GM23338 (cell line): ENCODE measurements at regions not wholly inside any gene's neighbourhood (a gene's known extent, or its start where the extent isn't known, plus 50 kb on each side); places are given as distances from the start of the nearest gene placed in this dataset.

Experiments
- CREB1 ChIP-seq: fragments of 250-450 bp; sonication (Bioruptor Pico); IDR thresholded peaks from 2 replicates; pipeline ENCODE4 v1.5.0; 2020; ENCODE audit warnings: low read depth, mild to moderate bottlenecking, moderate library complexity
- CTCF ChIP-seq, 2 experiments: fragments of 200-600 bp in 1 of 2; sonication (generic) in 1 of 2; conservative IDR thresholded peaks; 2 replicates each; pipeline versions ENCODE4 v1.5.1 to v1.6.1; 2016 to 2017; ENCODE audit warnings: antibody characterized with exemption in 2 of 2, low read depth in 2 of 2, mild to moderate bottlenecking in 2 of 2, moderate library complexity in 1 of 2
- ETS1 ChIP-seq: IDR thresholded peaks from 2 replicates; pipeline ENCODE4 v1.6.1; 2016; ENCODE audit warnings: antibody characterized with exemption
- EZH2 ChIP-seq: fragments of 200-600 bp; sonication (generic); IDR thresholded peaks from one replicate; pipeline ENCODE4 v1.8.0; 2017; ENCODE audit warnings: antibody characterized with exemption, mild to moderate bottlenecking, low read depth; ENCODE audit not compliant: unreplicated experiment
- EZH2phosphoT487 ChIP-seq: fragments of 200-600 bp; sonication (generic); IDR thresholded peaks from one replicate; pipeline ENCODE4 v1.8.1; 2018; ENCODE audit warnings: antibody characterized with exemption; ENCODE audit not compliant: unreplicated experiment
- JUNB ChIP-seq: IDR thresholded peaks from one replicate; pipeline ENCODE4 v1.6.1; 2016; ENCODE audit warnings: antibody characterized with exemption; ENCODE audit not compliant: unreplicated experiment
- NANOG ChIP-seq: IDR thresholded peaks from 2 replicates; pipeline ENCODE4 v1.6.1; 2016; ENCODE audit warnings: antibody characterized with exemption, borderline replicate concordance
- POLR2AphosphoS5 ChIP-seq: IDR thresholded peaks from 2 replicates; pipeline ENCODE4 v1.6.1; 2016; ENCODE audit warnings: antibody characterized with exemption, low read depth
- REST ChIP-seq: IDR thresholded peaks from one replicate; pipeline ENCODE4 v1.6.1; 2018; ENCODE audit warnings: antibody characterized with exemption; ENCODE audit not compliant: unreplicated experiment
- STAT1 ChIP-seq: IDR thresholded peaks from one replicate; pipeline ENCODE4 v1.6.1; 2016; ENCODE audit warnings: antibody characterized with exemption; ENCODE audit not compliant: unreplicated experiment
- ZNF114 ChIP-seq: fragments of 250-450 bp; sonication (Bioruptor Pico); IDR thresholded peaks from 2 replicates; pipeline ENCODE4 v1.5.0; 2020; ENCODE audit warnings: mild to moderate bottlenecking, moderate library complexity
- ZNF331 ChIP-seq: fragments of 250-450 bp; sonication (Bioruptor Pico); IDR thresholded peaks from 2 replicates; pipeline ENCODE4 v1.5.0; 2020; ENCODE audit warnings: low read depth, mild to moderate bottlenecking, moderate library complexity
- ZNF462 ChIP-seq: fragments of 250-450 bp; sonication (Bioruptor Pico); IDR thresholded peaks from 2 replicates; pipeline ENCODE4 v1.5.0; 2020; ENCODE audit warnings: mild to moderate bottlenecking, moderate library complexity

- TF ChIP-seq REST: no peak
- TF ChIP-seq CTCF (conservative IDR thresholded peaks at IDR 0.05; ENCODE audit: low read depth in 2 of 2): no peak
- no peak for TF ChIP-seq EZH2
- TF ChIP-seq EZH2phosphoT487: no peak
- TF ChIP-seq CREB1 (CRISPR knock-in tag): no peak
- no peak for TF ChIP-seq NANOG
- no peak for TF ChIP-seq POLR2AphosphoS5
- TF ChIP-seq JUNB: no peak
- TF ChIP-seq ZNF114: no peak
- TF ChIP-seq ETS1: no peak
- no peak for TF ChIP-seq ZNF462 (CRISPR knock-in tag)
- TF ChIP-seq STAT1: no peak
- TF ChIP-seq ZNF331: no peak
Observed at GRCh38 chr1:30117685-30118084, 605.7 kb downstream of the MATN1 start.
